Eye (tissue), 1 donor: ENCODE measurements at regions not wholly inside any gene's neighbourhood (a gene's known extent, or its start where the extent isn't known, plus 50 kb on each side); places are given as distances from the start of the nearest gene placed in this dataset.
"Not testable (repeated sequence)": the region's sequence is repeated elsewhere in the genome, so short reads cannot be mapped to it uniquely, and the experiment has no call there.

Experiments used
- DNase-seq: peaks from one replicate; pipeline ENCODE4 v3.0.0-alpha.2; 2015

- peak; percentile 82 for DNase-seq
Measured at GRCh38 chr6:167550941-167551627, 226.2 kb downstream of the TTLL2 start.

GRCh38 chr6:167551628-167552257 is 226.9 kb downstream of the TTLL2 start:
- no peak for DNase-seq

- no peak for DNase-seq
Measured at GRCh38 chr6:167552258-167552630, 227.4 kb downstream of the TTLL2 start.

GRCh38 chr6:167552961-167553735 is 228.3 kb downstream of the TTLL2 start:
- no peak for DNase-seq

GRCh38 chr6:167553736-167554119 is 228.8 kb downstream of the TTLL2 start:
- no peak for DNase-seq

GRCh38 chr6:167554854-167555253 is 230.0 kb downstream of the TTLL2 start:
- DNase-seq, result no peak

GRCh38 chr6:167555836-167556235 is 230.9 kb downstream of the TTLL2 start:
- DNase-seq, result no peak

- DNase-seq, result no peak
Measured at GRCh38 chr6:167557675-167558074, 232.8 kb downstream of the TTLL2 start.

GRCh38 chr6:167558246-167559177 is 233.6 kb downstream of the TTLL2 start:
- DNase-seq, result no peak

- DNase-seq, result peak; percentile 48
Measured at GRCh38 chr6:167559675-167560479, 235.0 kb downstream of the TTLL2 start.

GRCh38 chr6:167560673-167561569 is 236.0 kb downstream of the TTLL2 start:
- DNase-seq, result no peak

- not testable (repeated sequence) for DNase-seq
Measured at GRCh38 chr6:167562862-167563261, 238.0 kb downstream of the TTLL2 start.

- DNase-seq, result no peak
Measured at GRCh38 chr6:167564416-167565250, 239.7 kb downstream of the TTLL2 start.

GRCh38 chr6:167565388-167565787 is 240.5 kb downstream of the TTLL2 start:
- no peak for DNase-seq

GRCh38 chr6:167565884-167566599 is 241.2 kb downstream of the TTLL2 start:
- peak; percentile 75 for DNase-seq

- peak; percentile 37 for DNase-seq
Measured at GRCh38 chr6:167566711-167567141, 241.8 kb downstream of the TTLL2 start.

- no peak for DNase-seq
Measured at GRCh38 chr6:167567142-167568033, 242.5 kb downstream of the TTLL2 start.

GRCh38 chr6:167568407-167569024 is 243.6 kb downstream of the TTLL2 start:
- DNase-seq, result no peak
